Mesendoderm (in vitro differentiated cells): ENCODE measurements at regions not wholly inside any gene's neighbourhood (a gene's known extent, or its start where the extent isn't known, plus 50 kb on each side); places are given as distances from the start of the nearest gene placed in this dataset.

Experiments used
- DNase-seq: peaks from one replicate; pipeline ENCODE4 v3.0.0; 2013
- H2AK5ac ChIP-seq: 2 replicates; pipeline ENCODE4 v1.6.1; 2013; ENCODE audit warnings: low read length, inconsistent platforms
- H2BK120ac ChIP-seq: 2 replicates; pipeline ENCODE4 v1.6.1; 2013; ENCODE audit warnings: low read depth, mild to moderate bottlenecking, low read length, moderate library complexity, mixed read lengths
- H2BK15ac ChIP-seq: replicated peaks from 2 replicates; pipeline ENCODE4 v1.6.1; 2013; ENCODE audit warnings: low read depth, mild to moderate bottlenecking, moderate library complexity
- H2BK5ac ChIP-seq: 2 replicates; pipeline ENCODE4 v1.6.1; 2013; ENCODE audit warnings: low read length, inconsistent platforms
- H3K18ac ChIP-seq: 2 replicates; pipeline ENCODE4 v1.6.1; 2013; ENCODE audit warnings: mild to moderate bottlenecking, low read length, mixed read lengths
- H3K23ac ChIP-seq: one replicate; pipeline ENCODE4 v1.6.1; 2013; ENCODE audit warnings: low read length
- H3K27ac ChIP-seq: 2 replicates; pipeline ENCODE4 v1.5.1; 2013; ENCODE audit warnings: low read depth, mild to moderate bottlenecking, inconsistent platforms, low read length, moderate library complexity
- H3K27me3 ChIP-seq: 2 replicates; pipeline ENCODE4 v1.6.1; 2013; ENCODE audit warnings: low read length, control low read depth, mild to moderate bottlenecking, inconsistent platforms; ENCODE audit not compliant: insufficient read depth, poor library complexity
- H3K36me3 ChIP-seq: 2 replicates; pipeline ENCODE4 v1.6.1; 2013; ENCODE audit warnings: low read length, inconsistent platforms; ENCODE audit not compliant: control insufficient read depth, insufficient read depth
- H3K4ac ChIP-seq: one replicate; pipeline ENCODE4 v1.6.1; 2013; ENCODE audit warnings: low read depth, mild to moderate bottlenecking, low read length, moderate library complexity
- H3K4me1 ChIP-seq: 2 replicates; pipeline ENCODE4 v1.6.1; 2013; ENCODE audit warnings: low read depth, low read length, inconsistent platforms; ENCODE audit not compliant: control insufficient read depth
- H3K4me2 ChIP-seq: 2 replicates; pipeline ENCODE4 v1.6.1; 2013; ENCODE audit warnings: low read length
- H3K4me3 ChIP-seq: 2 replicates; pipeline ENCODE4 v1.5.1; 2013; ENCODE audit warnings: mild to moderate bottlenecking, low read length
- H3K56ac ChIP-seq: one replicate; pipeline ENCODE4 v1.6.1; 2013; ENCODE audit warnings: low read length
- H3K79me1 ChIP-seq: 2 replicates; pipeline ENCODE4 v1.6.1; 2013; ENCODE audit warnings: low read length, inconsistent platforms
- H3K79me2 ChIP-seq: 2 replicates; pipeline ENCODE4 v1.6.1; 2013; ENCODE audit warnings: mild to moderate bottlenecking, low read length; ENCODE audit not compliant: control insufficient read depth, insufficient read depth
- H3K9ac ChIP-seq: 2 replicates; pipeline ENCODE4 v1.6.1; 2013; ENCODE audit warnings: low read length, inconsistent platforms
- H4K5ac ChIP-seq: one replicate; pipeline ENCODE4 v1.6.1; 2013; ENCODE audit warnings: low read length
- H4K8ac ChIP-seq: one replicate; pipeline ENCODE4 v1.6.1; 2013; ENCODE audit warnings: low read depth, mild to moderate bottlenecking, control low read depth, low read length, moderate library complexity
- WGBS: extraction: QIAGEN DNeasy Blood & Tissue Kit; methylation state at CpG from one replicate; pipeline ENCODE4 v1.1.7; 2013; ENCODE audit warnings: low lambda C conversion rate, missing lambda C conversion rate; ENCODE audit not compliant: insufficient coverage; ENCODE audit errors: extremely low coverage; 5-methylcytosine and 5-hydroxymethylcytosine counted together

DNA sequence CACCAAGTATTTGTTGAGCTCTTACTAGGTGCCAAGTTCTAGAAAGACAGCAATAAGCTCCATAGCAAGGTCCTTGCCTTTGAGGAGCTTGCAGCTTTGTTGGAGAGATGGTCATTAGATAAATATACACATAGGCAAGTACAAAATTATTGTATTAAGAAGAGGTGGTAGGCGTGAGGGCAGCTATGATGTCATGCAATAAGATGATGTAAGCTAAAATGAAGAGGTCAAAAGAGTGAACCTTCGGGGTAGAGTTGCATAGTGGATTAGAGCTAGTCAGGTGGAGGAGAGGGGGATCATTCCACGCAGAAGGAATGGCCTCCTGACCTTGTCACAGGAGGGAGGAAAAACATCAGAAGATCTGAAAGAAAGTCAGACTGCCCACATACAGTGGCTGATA, 141.9 kb upstream of the PCSK2 start:
- Histone ChIP-seq H3K36me3 (no peaks in the 10 kb centered on the region), H3K56ac (no peak overlapping the region), H3K79me1 (no peaks in the 10 kb centered on the region), H3K27me3 (no peaks in the 10 kb centered on the region), H3K79me2 (no peaks in the 10 kb centered on the region), H2BK15ac (no peak overlapping the region), H2BK5ac (no peak overlapping the region), H4K5ac (no peak overlapping the region), H3K4me3 (no peak overlapping the region), H3K4ac (no peak overlapping the region), H3K9ac (no peak overlapping the region), H3K23ac (no peak overlapping the region), H3K27ac (no peak overlapping the region), H2AK5ac (no peak overlapping the region), H3K18ac (no peak overlapping the region), H3K4me2 (no peak overlapping the region), H4K8ac (no peak overlapping the region), H3K4me1 (no peaks in the 10 kb centered on the region), H2BK120ac (no peak overlapping the region)
- WGBS: no CpG with 5 or more reads among the region's 3 CpGs
- no peak for DNase-seq

DNA sequence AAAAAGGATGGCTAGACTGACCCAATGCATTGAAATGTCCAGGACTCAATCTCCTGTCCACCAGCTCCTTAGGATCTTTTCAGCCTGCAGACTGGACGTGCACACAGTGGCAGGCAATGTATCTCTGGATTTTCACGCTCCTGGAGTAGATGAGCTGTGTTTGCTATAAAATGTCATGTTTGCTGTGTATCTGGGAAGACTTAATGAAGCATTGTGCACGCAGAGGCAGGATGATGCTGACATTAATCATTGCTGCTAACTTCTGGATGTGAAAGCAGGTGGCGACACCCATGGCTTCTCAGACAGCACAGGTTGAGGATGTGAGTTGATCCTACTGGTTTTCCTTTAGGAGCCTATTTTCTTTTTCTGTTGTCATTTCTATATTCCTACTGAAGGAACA, 133.1 kb upstream of the PCSK2 start:
- H3K4me2 ChIP-seq: no peak overlapping the region
- H3K27ac ChIP-seq: no peak overlapping the region
- H3K27me3 ChIP-seq: no peaks in the 10 kb centered on the region
- H3K79me1 ChIP-seq: no peaks in the 10 kb centered on the region
- no peak overlapping the region for H4K8ac ChIP-seq
- no peak overlapping the region for H3K4ac ChIP-seq
- no peak overlapping the region for H2BK120ac ChIP-seq
- no peak overlapping the region for H3K4me3 ChIP-seq
- no peak overlapping the region for H3K9ac ChIP-seq
- no peak overlapping the region for H3K56ac ChIP-seq
- DNase-seq: no peak
- no peaks in the 10 kb centered on the region for H3K4me1 ChIP-seq
- H2AK5ac ChIP-seq: no peak overlapping the region
- no peak overlapping the region for H3K18ac ChIP-seq
- H3K79me2 ChIP-seq: no peaks in the 10 kb centered on the region
- H3K23ac ChIP-seq: no peak overlapping the region
- H3K36me3 ChIP-seq: no peaks in the 10 kb centered on the region
- no peak overlapping the region for H4K5ac ChIP-seq
- no peak overlapping the region for H2BK15ac ChIP-seq
- H2BK5ac ChIP-seq: no peak overlapping the region
- WGBS: no CpG with 5 or more reads among the region's 4 CpGs

DNA sequence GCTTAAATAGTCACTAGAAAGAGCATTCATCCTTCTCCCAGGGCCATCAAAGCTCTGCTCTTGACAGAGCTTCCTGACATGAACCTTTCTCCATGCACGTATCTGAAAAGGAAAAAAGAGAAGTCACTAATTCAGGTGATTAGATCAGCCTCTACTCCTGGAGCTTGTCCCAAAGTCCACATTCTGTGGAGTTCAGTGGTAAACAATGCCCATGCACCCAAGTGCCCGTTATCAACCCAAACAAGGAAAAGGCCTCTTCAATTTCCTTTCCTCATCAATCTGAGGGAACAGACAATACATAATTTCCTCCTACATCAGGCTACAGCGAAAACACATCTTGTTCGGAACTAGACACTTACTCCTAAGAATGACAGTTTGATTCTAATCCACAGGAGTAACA, 129.2 kb upstream of the PCSK2 start:
- WGBS: no CpG with 5 or more reads among the region's 4 CpGs

DNA sequence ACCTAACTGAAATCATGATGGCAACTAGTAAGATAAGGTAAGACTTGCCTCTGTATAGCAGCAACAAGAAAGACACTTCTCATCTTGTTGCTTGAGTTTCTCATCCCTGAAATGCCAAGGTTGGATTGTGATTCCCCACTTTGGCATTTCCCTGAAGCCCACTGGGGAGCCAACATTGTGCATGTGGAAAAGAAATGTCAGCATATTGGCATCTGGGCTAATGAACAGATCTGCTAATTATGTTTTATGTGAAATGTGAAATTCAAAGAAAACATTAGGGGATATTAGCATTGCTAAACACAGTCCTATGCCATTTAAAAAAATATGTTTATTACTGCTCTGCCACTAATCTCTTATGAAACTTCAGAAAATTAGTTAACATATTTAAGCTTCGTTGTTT, 126.3 kb upstream of the PCSK2 start:
- Histone ChIP-seq H2BK5ac (no peak overlapping the region), H3K4me2 (no peak overlapping the region), H2BK15ac (no peak overlapping the region), H3K4me1 (no peaks in the 10 kb centered on the region), H3K18ac (no peak overlapping the region), H3K79me1 (no peaks in the 10 kb centered on the region), H2BK120ac (no peak overlapping the region), H2AK5ac (no peak overlapping the region), H4K8ac (no peak overlapping the region), H3K27me3 (no peaks in the 10 kb centered on the region), H3K27ac (no peak overlapping the region), H3K4ac (no peak overlapping the region), H3K56ac (no peak overlapping the region), H4K5ac (no peak overlapping the region), H3K4me3 (no peak overlapping the region), H3K36me3 (no peaks in the 10 kb centered on the region), H3K79me2 (no peaks in the 10 kb centered on the region), H3K23ac (no peak overlapping the region), H3K9ac (no peak overlapping the region)
- no CpG with 5 or more reads among the region's 1 CpG for WGBS
- no peak for DNase-seq

More for the DNA sequence above, 129.2 kb upstream of the PCSK2 start:
- no peak overlapping the region for H2AK5ac ChIP-seq
- H3K79me1 ChIP-seq: no peaks in the 10 kb centered on the region
- no peak overlapping the region for H3K4ac ChIP-seq
- no peak overlapping the region for H3K9ac ChIP-seq
- no peak overlapping the region for H3K23ac ChIP-seq
- no peak overlapping the region for H3K56ac ChIP-seq
- no peak overlapping the region for H2BK15ac ChIP-seq
- no peak overlapping the region for H4K8ac ChIP-seq
- no peak overlapping the region for H2BK120ac ChIP-seq
- no peaks in the 10 kb centered on the region for H3K79me2 ChIP-seq
- no peaks in the 10 kb centered on the region for H3K27me3 ChIP-seq
- no peak overlapping the region for H3K4me3 ChIP-seq
- H3K36me3 ChIP-seq: no peaks in the 10 kb centered on the region
- no peak overlapping the region for H3K18ac ChIP-seq
- no peak overlapping the region for H3K27ac ChIP-seq
- H3K4me1 ChIP-seq: no peaks in the 10 kb centered on the region
- H2BK5ac ChIP-seq: no peak overlapping the region
- DNase-seq: no peak
- H4K5ac ChIP-seq: no peak overlapping the region
- no peak overlapping the region for H3K4me2 ChIP-seq

DNA sequence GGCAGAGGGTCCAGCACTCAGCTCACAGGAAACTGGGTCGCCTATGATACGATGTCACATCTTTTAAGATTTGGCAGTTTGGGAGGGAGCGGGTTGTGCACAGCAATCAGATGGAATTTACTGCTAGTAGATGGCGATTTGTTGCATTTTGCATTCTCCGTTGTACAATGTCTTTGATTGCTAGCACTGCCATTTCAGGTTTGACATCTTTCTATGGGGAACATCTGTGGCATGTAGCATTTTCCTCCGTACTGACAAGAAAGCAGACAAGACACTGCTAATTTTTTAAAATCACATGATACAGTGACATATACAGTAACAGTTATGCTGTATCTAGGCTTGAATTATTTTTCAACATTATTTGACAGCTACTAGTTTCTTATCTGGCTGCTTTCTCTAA, 119.7 kb upstream of the PCSK2 start:
- no peak overlapping the region for H3K23ac ChIP-seq
- no peaks in the 10 kb centered on the region for H3K4me1 ChIP-seq
- no peak overlapping the region for H3K4me3 ChIP-seq
- no peak overlapping the region for H4K8ac ChIP-seq
- H3K79me1 ChIP-seq: no peaks in the 10 kb centered on the region
- DNase-seq: no peak
- H2BK120ac ChIP-seq: no peak overlapping the region
- H2AK5ac ChIP-seq: no peak overlapping the region
- H3K27ac ChIP-seq: no peak overlapping the region
- no peak overlapping the region for H4K5ac ChIP-seq
- H3K9ac ChIP-seq: no peak overlapping the region
- no peaks in the 10 kb centered on the region for H3K27me3 ChIP-seq
- H3K79me2 ChIP-seq: no peaks in the 10 kb centered on the region
- no peak overlapping the region for H3K56ac ChIP-seq
- no peak overlapping the region for H3K4ac ChIP-seq
- H2BK5ac ChIP-seq: no peak overlapping the region
- no peaks in the 10 kb centered on the region for H3K36me3 ChIP-seq
- WGBS: no CpG with 5 or more reads among the region's 6 CpGs
- no peak overlapping the region for H2BK15ac ChIP-seq
- no peak overlapping the region for H3K4me2 ChIP-seq
- no peak overlapping the region for H3K18ac ChIP-seq

DNA sequence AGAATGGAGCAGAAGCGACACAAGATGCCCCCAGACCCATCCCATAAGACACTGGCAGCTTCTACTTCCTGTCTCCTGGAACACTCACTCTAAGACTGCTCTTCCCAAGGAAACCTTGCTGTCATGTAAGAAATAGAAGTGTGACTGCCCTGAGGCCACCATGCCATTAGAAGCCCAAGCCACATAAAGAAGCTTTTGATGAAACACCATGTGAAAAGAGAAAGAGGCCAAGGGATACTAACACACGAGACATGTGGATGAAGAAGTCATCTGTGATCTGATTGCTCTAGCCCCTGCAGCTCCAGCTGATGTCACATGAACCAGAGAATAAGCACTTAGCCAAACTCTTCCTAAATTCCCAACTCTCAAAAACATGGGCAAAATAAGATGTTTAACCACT, 117.9 kb upstream of the PCSK2 start:
- Histone ChIP-seq H3K4me3 (no peak overlapping the region), H3K27me3 (no peaks in the 10 kb centered on the region), H3K4ac (no peak overlapping the region), H3K27ac (no peak overlapping the region), H4K5ac (no peak overlapping the region), H3K4me2 (no peak overlapping the region), H4K8ac (no peak overlapping the region), H2BK15ac (no peak overlapping the region), H2BK5ac (no peak overlapping the region), H2AK5ac (no peak overlapping the region), H3K23ac (no peak overlapping the region), H3K79me2 (no peaks in the 10 kb centered on the region), H3K18ac (no peak overlapping the region), H2BK120ac (no peak overlapping the region), H3K9ac (no peak overlapping the region), H3K4me1 (no peaks in the 10 kb centered on the region), H3K79me1 (no peaks in the 10 kb centered on the region), H3K56ac (no peak overlapping the region), H3K36me3 (no peaks in the 10 kb centered on the region)
- WGBS: no CpG with 5 or more reads among the region's 2 CpGs
- no peak for DNase-seq
